H54 (cell line): ENCODE measurements at regions not wholly inside any gene's neighbourhood (a gene's known extent, or its start where the extent isn't known, plus 50 kb on each side); places are given as distances from the start of the nearest gene placed in this dataset.

Experiments
- DNase-seq: peaks from one replicate; pipeline ENCODE4 v3.0.0; 2011; ENCODE audit warnings: low spot score, mixed read lengths; ENCODE audit not compliant: insufficient read length
- FAIRE-seq: peaks from 3 replicates; lab custom pipeline; 2011; peaks lifted over from hg19 to GRCh38; lab: Jason Lieb, UNC
- POLR2A ChIP-seq: IDR thresholded peaks from 2 replicates; pipeline ENCODE4 v1.6.1; 2011; ENCODE audit warnings: low read depth, mild to moderate bottlenecking, low read length

DNA sequence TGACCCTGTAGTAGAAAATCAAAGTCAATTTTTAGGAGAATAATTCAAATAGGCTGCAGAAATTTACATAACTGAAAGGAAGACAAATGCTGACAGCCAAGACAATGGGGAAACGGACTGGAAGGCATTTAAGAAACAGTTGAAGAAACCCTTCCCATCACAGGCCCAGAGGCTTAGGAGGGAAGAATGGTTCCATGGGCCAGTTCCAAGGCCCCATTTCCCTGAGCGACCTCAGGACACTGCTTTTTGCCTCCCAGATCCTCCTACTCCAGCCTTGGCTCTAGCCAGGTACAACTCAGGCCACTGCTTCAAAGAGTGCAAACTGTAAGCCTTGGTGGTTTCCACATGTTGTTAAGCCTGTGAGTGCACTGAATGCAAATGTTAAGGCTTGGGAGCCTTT, 184.1 kb upstream of the SGCD start:
- DNase-seq (no peak), FAIRE-seq (no peak)
- TF ChIP-seq POLR2A = no peak

- no peak for DNase-seq
- FAIRE-seq = no peak
- no peak for TF ChIP-seq POLR2A
These were observed 179.6 kb upstream of the SGCD start for GRCh38 chr5:156147261-156147943.

DNA sequence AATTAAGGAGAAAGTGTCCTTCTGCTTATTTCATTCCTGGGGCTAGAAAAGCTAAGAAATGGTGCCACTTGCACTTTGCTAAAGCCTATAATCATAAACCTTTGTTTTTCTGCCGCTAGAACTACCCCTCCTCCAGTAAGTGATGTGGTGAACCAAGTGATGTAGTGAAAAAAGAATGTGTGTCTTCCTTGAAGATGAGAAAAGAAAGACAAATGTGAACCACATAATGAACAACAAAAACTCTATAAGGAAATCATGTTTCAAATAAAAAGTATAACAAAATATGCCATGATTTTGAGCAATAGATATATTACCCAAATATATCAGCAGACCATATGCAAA, 179.0 kb upstream of the SGCD start:
- no peak for FAIRE-seq
- TF ChIP-seq POLR2A = no peak
- DNase-seq = no peak

DNA sequence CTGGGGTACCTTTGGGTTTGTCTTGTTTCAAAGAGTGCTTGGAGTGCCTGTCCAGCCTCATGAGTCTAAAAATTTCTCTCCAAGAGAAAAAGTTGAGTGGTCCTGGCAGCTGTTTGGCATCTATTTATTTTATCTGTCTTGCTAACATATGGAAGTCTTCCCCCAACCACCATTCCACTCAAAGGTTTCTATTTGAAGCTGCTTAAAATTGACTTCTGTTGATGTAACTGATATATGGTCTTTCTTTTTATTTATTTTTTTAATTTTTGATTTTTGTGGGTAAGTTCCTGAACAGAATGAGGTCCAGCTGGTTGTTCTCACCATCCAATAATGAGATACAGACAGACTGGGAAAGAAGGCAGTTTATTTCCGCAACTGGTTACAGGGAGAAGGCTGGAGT, 178.7 kb upstream of the SGCD start:
- DNase-seq = no peak
- no peak for TF ChIP-seq POLR2A
- no peak for FAIRE-seq

DNA sequence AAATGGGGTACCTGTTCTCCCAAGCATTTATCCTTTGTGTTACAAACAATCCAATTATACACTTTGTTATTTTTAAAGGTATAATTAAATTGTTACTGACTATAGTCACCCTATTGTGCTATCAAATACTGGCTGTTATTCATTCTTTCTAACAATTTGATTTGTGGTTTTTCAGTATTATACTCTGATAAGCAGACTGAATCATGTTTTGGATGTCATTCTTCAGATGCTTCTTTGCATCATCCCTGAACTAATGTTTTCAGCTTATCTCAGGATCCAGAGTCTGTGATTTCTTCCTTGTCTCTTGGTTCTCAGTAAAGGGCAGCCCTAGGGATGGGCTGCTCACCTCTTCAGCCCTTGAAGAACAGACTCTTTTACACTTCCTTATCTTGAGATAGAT, 177.8 kb upstream of the SGCD start:
- FAIRE-seq (no peak), DNase-seq (no peak)
- no peak for TF ChIP-seq POLR2A

DNA sequence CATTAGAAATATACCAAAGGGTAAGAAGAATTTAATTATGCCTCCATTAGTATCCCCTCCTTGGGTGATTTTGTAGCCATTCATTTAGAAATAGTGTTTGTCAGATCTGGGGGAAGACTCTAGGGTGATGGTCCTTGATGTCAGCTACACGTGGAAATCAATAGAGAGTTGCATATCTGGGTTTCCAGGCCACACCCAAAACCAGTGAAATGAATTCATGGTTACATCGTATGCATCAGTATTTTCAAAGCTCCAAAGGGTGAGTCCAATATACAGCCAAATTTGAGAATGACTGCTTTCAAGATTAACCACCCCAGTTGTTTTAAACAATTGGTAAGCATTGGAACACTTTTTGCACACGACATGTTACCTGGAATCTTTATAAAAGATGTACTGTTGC, 173.4 kb upstream of the SGCD start:
- no peak for FAIRE-seq
- DNase-seq = no peak
- TF ChIP-seq POLR2A = no peak

DNA sequence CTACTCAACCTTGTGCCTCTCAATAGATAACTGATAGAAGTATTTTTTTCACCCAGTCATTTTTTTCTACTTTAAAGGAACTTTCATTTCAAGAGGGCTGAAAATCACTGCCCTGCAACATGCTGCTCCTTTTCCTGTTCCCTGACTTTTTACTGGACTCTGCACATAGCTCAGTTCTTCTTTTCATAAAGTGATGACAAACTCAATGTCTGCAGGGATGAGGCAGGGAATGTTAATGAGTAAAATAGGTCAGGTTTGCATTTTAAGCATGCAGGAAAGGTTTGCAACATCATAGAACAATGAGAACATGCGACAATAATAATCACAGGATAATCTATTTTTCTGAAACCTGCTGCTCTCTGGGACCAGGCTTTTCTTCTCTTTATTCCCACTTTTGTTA, 172.2 kb upstream of the SGCD start:
- FAIRE-seq (no peak), DNase-seq (no peak)
- TF ChIP-seq POLR2A = no peak

DNA sequence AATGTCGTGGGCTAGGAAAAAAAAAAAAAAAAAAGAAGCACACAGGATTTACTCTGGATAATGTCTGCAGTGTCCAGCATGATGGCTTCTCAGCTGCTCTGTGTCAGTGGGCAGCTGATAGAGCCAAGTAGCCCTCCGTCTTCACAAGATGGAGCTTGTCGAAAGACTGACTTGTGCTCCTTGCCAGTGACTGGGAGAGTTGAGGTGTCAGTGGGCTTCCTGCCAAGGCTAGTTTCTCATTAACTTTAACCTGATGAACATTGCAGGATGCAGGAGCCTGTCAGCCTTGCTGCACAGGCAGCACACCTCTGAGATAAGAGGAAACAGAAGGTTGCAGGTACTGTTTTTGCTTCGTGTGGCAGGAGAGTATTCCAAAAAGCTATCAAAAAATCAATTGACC, 171.4 kb upstream of the SGCD start:
- DNase-seq = no peak
- TF ChIP-seq POLR2A = no peak
- FAIRE-seq = no peak

GRCh38 chr5:156164306-156164705, 162.7 kb upstream of the SGCD start:
- DNase-seq (no peak), FAIRE-seq (no peak)
- TF ChIP-seq POLR2A = no peak

GRCh38 chr5:156169495-156169894, 157.5 kb upstream of the SGCD start:
- no peak for FAIRE-seq
- DNase-seq = no peak
- TF ChIP-seq POLR2A = no peak

- no peak for TF ChIP-seq POLR2A
- FAIRE-seq = no peak
- DNase-seq = no peak
These were observed 156.5 kb upstream of the SGCD start for GRCh38 chr5:156170351-156170961.

GRCh38 chr5:156174225-156174624, 152.7 kb upstream of the SGCD start:
- no peak for TF ChIP-seq POLR2A
- FAIRE-seq = no peak

DNA sequence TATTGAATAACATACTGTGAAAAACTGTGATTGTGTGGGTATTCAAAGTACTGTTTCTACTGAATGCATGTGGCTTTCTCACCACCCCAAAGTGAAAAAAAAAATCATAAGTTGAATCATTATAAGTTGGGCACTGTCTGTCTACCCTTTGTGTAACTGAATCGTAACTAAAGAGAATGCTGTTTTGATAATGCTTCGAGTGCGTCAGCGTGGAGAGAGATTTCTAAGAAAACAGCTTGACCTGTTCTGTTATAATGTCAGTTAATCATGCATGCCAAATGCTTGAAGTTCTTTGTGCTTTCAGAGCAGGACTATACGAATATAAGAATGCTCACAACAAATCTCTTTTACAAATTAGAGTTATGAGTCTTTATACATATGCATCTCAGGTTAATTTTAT, 148.8 kb upstream of the SGCD start:
- FAIRE-seq = no peak
- no peak for TF ChIP-seq POLR2A
- no peak for DNase-seq

More at GRCh38 chr5:156174225-156174624, 152.7 kb upstream of the SGCD start:
- DNase-seq = no peak

DNA sequence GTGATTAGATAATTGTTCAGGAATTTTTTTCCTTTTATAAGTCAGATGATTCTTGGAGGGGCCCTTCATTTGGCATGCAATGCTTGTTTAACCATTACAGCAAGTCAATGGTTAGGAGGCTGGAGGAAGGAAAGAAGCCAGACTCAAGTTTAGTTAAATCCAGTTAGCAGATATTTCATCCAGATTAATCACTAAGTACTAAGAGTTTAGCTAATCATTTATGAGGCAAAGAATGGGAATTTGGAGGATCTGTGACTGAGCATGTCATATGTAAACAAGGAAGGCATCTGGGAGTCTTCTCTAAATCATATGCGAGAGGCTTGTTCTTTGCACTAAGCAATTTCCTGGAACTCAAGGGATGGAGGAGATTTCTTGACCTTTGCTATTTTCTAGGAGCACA, 145.3 kb upstream of the SGCD start:
- DNase-seq (no peak), FAIRE-seq (no peak)
- TF ChIP-seq POLR2A = no peak
